NCI-H1417 (cell line): ENCODE measurements at regions not wholly inside any gene's neighbourhood (a gene's known extent, or its start where the extent isn't known, plus 50 kb on each side); places are given as distances from the start of the nearest gene placed in this dataset.
"Not testable (repeated sequence)": the region's sequence is repeated elsewhere in the genome, so short reads cannot be mapped to it uniquely, and the experiment has no call there.

Experiments used
- DNase-seq, 3 experiments: peaks; one replicate each; lab custom pipeline; 2025; lab: John Stamatoyannopoulos, UW

GRCh38 chr18:54662986-54663385, 71.9 kb downstream of the DYNAP start:
- DNase-seq = no peak

- not testable (repeated sequence) for DNase-seq
Measured at GRCh38 chr18:54669701-54670100, 78.7 kb downstream of the DYNAP start.

- DNase-seq = peak; percentile 30 to 83 (median 47)
Measured at GRCh38 chr18:54671291-54671881, 80.3 kb downstream of the DYNAP start.

GRCh38 chr18:54672109-54672508, 81.1 kb downstream of the DYNAP start:
- no peak for DNase-seq

GRCh38 chr18:54672846-54673475, 81.9 kb downstream of the DYNAP start:
- DNase-seq = no peak

- no peak for DNase-seq
Measured at GRCh38 chr18:54673936-54674335, 82.9 kb downstream of the DYNAP start.

GRCh38 chr18:54675076-54675475, 84.0 kb downstream of the DYNAP start:
- DNase-seq = peak in 1 of 3 experiments; percentile 55

GRCh38 chr18:54679318-54680149, 88.5 kb downstream of the DYNAP start:
- DNase-seq = peak; percentile 27 to 88 (median 58)

- peak in 2 of 3 experiments; percentile 49 to 50 for DNase-seq
Measured at GRCh38 chr18:54684784-54685183, 93.7 kb downstream of the DYNAP start.

- no peak for DNase-seq
Measured at GRCh38 chr18:54689319-54689718, 98.3 kb downstream of the DYNAP start.

- no peak for DNase-seq
Measured at GRCh38 chr18:54690198-54690597, 99.2 kb downstream of the DYNAP start.

- DNase-seq = no peak
Measured at GRCh38 chr18:54692463-54692862, 101.4 kb downstream of the DYNAP start.

GRCh38 chr18:54696616-54697293, 105.7 kb downstream of the DYNAP start:
- peak in 1 of 3 experiments; percentile 70 for DNase-seq

- DNase-seq = no peak
Measured at GRCh38 chr18:54700580-54700979, 109.5 kb downstream of the DYNAP start.

GRCh38 chr18:54702686-54703085, 111.6 kb downstream of the DYNAP start:
- DNase-seq = no peak

- DNase-seq = no peak
Measured at GRCh38 chr18:54710074-54710899, 118.0 kb upstream of the RAB27B start.

GRCh38 chr18:54710900-54711281, 117.4 kb upstream of the RAB27B start:
- no peak for DNase-seq

GRCh38 chr18:54712306-54712705, 116.0 kb upstream of the RAB27B start:
- DNase-seq = no peak

- no peak for DNase-seq
Measured at GRCh38 chr18:54712758-54713157, 115.5 kb upstream of the RAB27B start.

- no peak for DNase-seq
Measured at GRCh38 chr18:54713386-54713785, 114.9 kb upstream of the RAB27B start.

- no peak for DNase-seq
Measured at GRCh38 chr18:54714851-54715250, 113.4 kb upstream of the RAB27B start.

GRCh38 chr18:54716586-54716985, 111.7 kb upstream of the RAB27B start:
- no peak for DNase-seq
